DOHH2 (cell line): ENCODE measurements at regions not wholly inside any gene's neighbourhood (a gene's known extent, or its start where the extent isn't known, plus 50 kb on each side); places are given as distances from the start of the nearest gene placed in this dataset.

Source experiments
- H3F3A ChIP-seq: fragments of 200-600 bp; sonication (generic), shearing (Covaris generic); 2 replicates; pipeline ENCODE4 v1.6.0; 2016; ENCODE audit warnings: antibody characterized with exemption, mild to moderate bottlenecking; ENCODE audit not compliant: control insufficient read depth, insufficient read depth
- H3K27ac ChIP-seq: fragments of 200-600 bp; sonication (generic); 2 replicates; pipeline ENCODE4 v1.5.1; 2014; ENCODE audit warnings: low read depth, mild to moderate bottlenecking, low read length, moderate library complexity
- H3K27me3 ChIP-seq: fragments of 200-600 bp; sonication (generic); 2 replicates; pipeline ENCODE4 v1.6.1; 2014; ENCODE audit warnings: mild to moderate bottlenecking, low read length, mixed read lengths; ENCODE audit not compliant: control insufficient read depth
- H3K36me3 ChIP-seq: fragments of 200-600 bp; sonication (generic); 2 replicates; pipeline ENCODE4 v1.6.1; 2014; ENCODE audit warnings: mild to moderate bottlenecking, low read length, moderate library complexity, mixed read lengths; ENCODE audit not compliant: control insufficient read depth
- H3K4me1 ChIP-seq: fragments of 200-600 bp; sonication (generic); 2 replicates; pipeline ENCODE4 v1.6.1; 2014; ENCODE audit warnings: mild to moderate bottlenecking, low read length, mixed read lengths; ENCODE audit not compliant: control insufficient read depth
- H3K4me2 ChIP-seq: fragments of 200-600 bp; sonication (generic); 2 replicates; pipeline ENCODE4 v1.6.0; 2014; ENCODE audit warnings: mild to moderate bottlenecking, low read length, moderate library complexity
- H3K4me3 ChIP-seq: fragments of 200-600 bp; sonication (generic); 2 replicates; pipeline ENCODE4 v1.5.1; 2014; ENCODE audit warnings: mild to moderate bottlenecking, low read length, mixed read lengths
- H3K79me2 ChIP-seq: fragments of 200-600 bp; sonication (generic); 2 replicates; pipeline ENCODE4 v1.6.1; 2014; ENCODE audit warnings: mild to moderate bottlenecking, low read length, mixed read lengths; ENCODE audit not compliant: control insufficient read depth
- H3K9me2 ChIP-seq: fragments of 200-600 bp; sonication (generic); replicated peaks from 2 replicates; pipeline ENCODE4 v1.6.1; 2014; ENCODE audit warnings: mild to moderate bottlenecking, low read length, mixed read lengths; ENCODE audit not compliant: control insufficient read depth
- H3K9me3 ChIP-seq: fragments of 200-600 bp; sonication (generic); 2 replicates; pipeline ENCODE4 v1.6.1; 2014; ENCODE audit warnings: antibody characterized with exemption, low read length, mixed read lengths; ENCODE audit not compliant: control insufficient read depth, insufficient read depth
- H4K20me1 ChIP-seq: fragments of 200-600 bp; sonication (generic); 2 replicates; pipeline ENCODE4 v1.6.0; 2014; ENCODE audit warnings: low read depth, mild to moderate bottlenecking, antibody characterized with exemption, low read length, moderate library complexity; ENCODE audit not compliant: control insufficient read depth, insufficient read depth
- CTCF ChIP-seq: fragments of 200-600 bp; sonication (generic); IDR thresholded peaks from one replicate; pipeline ENCODE4 v1.5.1; 2014; ENCODE audit warnings: antibody characterized with exemption, mild to moderate bottlenecking, low read depth, low read length; ENCODE audit not compliant: poor library complexity, severe bottlenecking
- EZH2phosphoT487 ChIP-seq: fragments of 200-600 bp; sonication (generic); IDR thresholded peaks from 2 replicates; pipeline ENCODE4 v1.6.1; 2017; ENCODE audit warnings: borderline replicate concordance, mild to moderate bottlenecking, antibody characterized with exemption, low read length, moderate library complexity, mixed read lengths

DNA sequence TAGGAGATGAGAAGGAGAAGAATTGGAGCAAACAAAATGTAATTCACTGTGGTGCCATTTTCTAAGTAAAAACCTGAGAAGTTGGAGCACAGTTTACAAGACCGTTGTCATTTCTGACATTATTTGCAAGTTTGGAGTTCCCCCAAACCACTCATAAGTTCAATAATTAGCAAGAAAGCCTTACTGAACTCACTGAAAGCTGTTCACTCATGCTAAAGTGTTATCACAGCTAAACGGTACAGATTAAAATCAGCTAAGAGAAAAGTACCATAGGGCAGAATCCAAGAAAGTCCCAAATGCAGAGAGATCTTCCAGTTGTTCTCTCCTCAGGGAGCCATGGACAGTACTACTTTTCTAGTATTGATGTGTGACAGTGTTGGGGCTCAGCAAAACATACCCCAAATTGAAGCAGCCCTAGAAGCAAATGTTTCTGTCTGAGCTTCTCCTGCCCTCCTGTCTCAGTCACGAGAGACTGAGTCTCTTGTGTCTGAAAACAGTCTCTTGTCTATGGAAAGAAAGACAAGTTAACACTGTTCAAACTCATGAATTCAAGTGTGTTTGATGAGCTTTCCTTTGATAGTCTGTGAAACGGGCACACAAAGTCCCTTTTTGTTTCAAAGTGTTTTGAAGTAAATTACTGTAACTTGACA, 221.2 kb downstream of the GABRG2 start:
- Histone ChIP-seq H3K4me2 (no peak overlapping the region), H3K4me1 (no peaks in the 10 kb centered on the region), H3K4me3 (no peak overlapping the region), H3K79me2 (no peaks in the 10 kb centered on the region), H3K36me3 (no peaks in the 10 kb centered on the region), H4K20me1 (no peaks in the 10 kb centered on the region), H3F3A (no peaks in the 10 kb centered on the region), H3K27me3 (no peaks in the 10 kb centered on the region), H3K27ac (no peak overlapping the region), H3K9me2 (no peaks in the 10 kb centered on the region), H3K9me3 (no peaks in the 10 kb centered on the region)
- no peak for TF ChIP-seq CTCF
- TF ChIP-seq EZH2phosphoT487, result no peak

DNA sequence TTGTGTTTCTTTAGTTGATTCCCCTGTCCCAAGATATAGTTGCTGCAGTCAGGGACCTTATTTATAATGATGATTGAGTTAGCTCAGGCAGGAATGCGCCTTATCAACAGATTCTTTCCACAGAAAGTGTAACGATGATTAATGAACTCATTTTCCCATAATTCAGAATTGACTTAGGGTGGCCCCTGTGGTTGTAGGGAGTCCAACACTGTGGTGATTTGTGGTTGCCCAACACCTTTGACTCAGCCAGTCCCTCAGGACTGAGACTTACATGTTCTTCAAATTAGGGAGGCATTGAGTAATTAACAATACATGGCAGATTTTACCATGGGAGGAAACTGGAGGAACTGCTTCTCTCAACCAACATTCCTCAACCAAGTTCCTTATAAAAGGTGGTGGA, 221.9 kb downstream of the GABRG2 start:
- no peak overlapping the region for H3K4me3 ChIP-seq

DNA sequence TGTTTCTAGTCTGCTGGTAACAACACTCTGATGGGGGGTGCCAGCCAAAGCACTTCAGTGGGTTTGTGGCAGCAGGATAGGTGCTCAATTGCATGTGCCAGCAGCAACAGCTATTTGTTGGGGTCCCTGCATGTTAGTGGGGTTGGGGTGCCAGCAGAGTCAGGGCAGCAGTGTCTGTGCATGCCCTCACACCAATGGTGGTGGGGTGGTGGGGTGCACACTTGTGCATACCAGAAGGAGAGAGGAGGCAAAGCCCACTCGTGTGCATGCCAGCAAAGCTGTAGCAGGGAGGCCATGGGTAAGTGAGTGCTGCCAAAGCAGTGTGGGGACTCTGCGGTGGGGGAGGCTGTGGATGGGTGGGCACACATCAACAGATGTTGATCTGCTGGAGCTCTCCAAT, 232.2 kb downstream of the GABRG2 start:
- Histone ChIP-seq H3K4me2 (no peak overlapping the region), H4K20me1 (no peaks in the 10 kb centered on the region), H3K4me3 (no peak overlapping the region), H3K4me1 (no peaks in the 10 kb centered on the region), H3K27me3 (no peaks in the 10 kb centered on the region), H3K27ac (no peak overlapping the region), H3K36me3 (no peaks in the 10 kb centered on the region), H3K9me2 (no peaks in the 10 kb centered on the region), H3K79me2 (no peaks in the 10 kb centered on the region), H3K9me3 (no peaks in the 10 kb centered on the region), H3F3A (no peaks in the 10 kb centered on the region)
- TF ChIP-seq EZH2phosphoT487, result no peak
- TF ChIP-seq CTCF, result no peak

More for the DNA sequence above, 221.9 kb downstream of the GABRG2 start:
- no peaks in the 10 kb centered on the region for H3K79me2 ChIP-seq
- no peaks in the 10 kb centered on the region for H3K36me3 ChIP-seq
- no peaks in the 10 kb centered on the region for H3K9me3 ChIP-seq
- no peak overlapping the region for H3K4me2 ChIP-seq
- H3F3A ChIP-seq, result no peaks in the 10 kb centered on the region
- no peaks in the 10 kb centered on the region for H3K4me1 ChIP-seq
- no peak overlapping the region for H3K27ac ChIP-seq
- no peaks in the 10 kb centered on the region for H3K9me2 ChIP-seq
- TF ChIP-seq CTCF (no peak), EZH2phosphoT487 (no peak)
- no peaks in the 10 kb centered on the region for H3K27me3 ChIP-seq
- H4K20me1 ChIP-seq, result no peaks in the 10 kb centered on the region

DNA sequence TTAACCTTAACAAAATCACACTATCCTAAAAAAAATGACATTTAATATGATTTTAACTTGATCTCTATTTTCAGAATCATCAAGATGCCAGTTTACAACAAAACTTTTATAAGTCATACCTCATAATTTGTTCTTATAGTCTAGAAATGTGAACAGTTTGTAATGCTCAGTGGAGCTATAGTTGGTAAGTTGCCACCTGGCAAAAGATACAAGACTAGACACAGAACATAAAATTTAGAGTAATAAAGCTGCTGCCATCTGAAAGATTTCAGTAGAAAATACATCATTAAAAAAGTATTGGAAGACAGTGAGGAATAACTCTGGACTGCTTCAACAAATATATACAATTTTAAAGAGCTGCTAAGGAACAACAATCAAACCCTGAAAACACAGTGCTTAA, 233.8 kb downstream of the GABRG2 start:
- Histone ChIP-seq H3K27ac (no peak overlapping the region), H3K4me2 (no peak overlapping the region), H3K9me2 (no peaks in the 10 kb centered on the region), H3K9me3 (no peaks in the 10 kb centered on the region), H3K79me2 (no peaks in the 10 kb centered on the region), H3K36me3 (no peaks in the 10 kb centered on the region), H3F3A (no peaks in the 10 kb centered on the region), H3K27me3 (no peaks in the 10 kb centered on the region), H4K20me1 (no peaks in the 10 kb centered on the region), H3K4me3 (no peak overlapping the region), H3K4me1 (no peaks in the 10 kb centered on the region)
- TF ChIP-seq EZH2phosphoT487 (no peak), CTCF (no peak)
